Lung (tissue), 11 donors: ENCODE measurements at regions not wholly inside any gene's neighbourhood (a gene's known extent, or its start where the extent isn't known, plus 50 kb on each side); places are given as distances from the start of the nearest gene placed in this dataset.
A peak's percentile ranks its signal among the peaks of the same experiment; 100 is the strongest.

Source experiments
- ATAC-seq: fragments of 200-7000 bp; cut with Tn5 transposase; one replicate; pipeline ENCODE4 v1.9.1; 2020; ENCODE audit warnings: moderate number of reproducible peaks; ENCODE audit not compliant: insufficient read depth, low FRiP score
- DNase-seq, 3 donors: peaks; one replicate each; pipeline ENCODE4 v3.0.0-alpha.2; 2013 to 2017
- H3K27ac ChIP-seq, 2 donors: one replicate each; pipeline ENCODE4 v1.5.1; 2013; ENCODE audit warnings: mild to moderate bottlenecking in 2 of 2, moderate library complexity in 2 of 2, control low read depth in 1 of 2, inconsistent platforms in 1 of 2, low read depth in 1 of 2, low read length in 1 of 2
- H3K27me3 ChIP-seq, 3 donors: one replicate each; pipeline ENCODE4 v1.5.1; 2013; ENCODE audit warnings: low read length in 2 of 3; ENCODE audit not compliant: control insufficient read depth in 3 of 3, insufficient read depth in 3 of 3
- H3K36me3 ChIP-seq, 4 donors: one replicate each; pipeline ENCODE4 v1.5.1; 2013; ENCODE audit warnings: low read length in 4 of 4, mild to moderate bottlenecking in 1 of 4, moderate library complexity in 1 of 4; ENCODE audit not compliant: control insufficient read depth in 4 of 4, insufficient read depth in 4 of 4
- H3K4me1 ChIP-seq, 5 donors: one replicate each; pipeline ENCODE4 v1.5.1; 2013; ENCODE audit warnings: low read length in 5 of 5, mild to moderate bottlenecking in 2 of 5, moderate library complexity in 1 of 5; ENCODE audit not compliant: control insufficient read depth in 5 of 5, insufficient read depth in 5 of 5
- H3K4me3 ChIP-seq: one replicate; pipeline ENCODE4 v1.5.1; 2013; ENCODE audit warnings: mild to moderate bottlenecking, control low read depth, moderate library complexity
- H3K9ac ChIP-seq, 2 donors: one replicate each; pipeline ENCODE4 v1.5.1; 2013; ENCODE audit warnings: low read length in 2 of 2, control low read depth in 1 of 2; ENCODE audit not compliant: insufficient read depth in 1 of 2
- H3K9me3 ChIP-seq, 4 donors: one replicate each; pipeline ENCODE4 v1.5.1; 2013; ENCODE audit warnings: low read length in 3 of 4, mild to moderate bottlenecking in 1 of 4, moderate library complexity in 1 of 4; ENCODE audit not compliant: control insufficient read depth in 4 of 4, insufficient read depth in 3 of 4
- WGBS, 2 donors: extraction: QIAGEN DNeasy Blood & Tissue Kit; methylation state at CpG; one replicate each; pipeline ENCODE4 v1.1.7; 2013; 5-methylcytosine and 5-hydroxymethylcytosine counted together
- TF ChIP-seq, protein P1 (sequence below): IDR thresholded peaks from 2 replicates; pipeline ENCODE4 v1.5.1; 2012; ENCODE audit warnings: mild to moderate bottlenecking; ENCODE audit errors: control extremely low read depth, extremely low read depth
- donor health status: control.
- donor health status: control.
- donor health status: Bipolar disorder and iron deficiency.
- donor health status: healthy.
- donor health status: DM: yes; HTN: yes; CAD: no.

DNA sequence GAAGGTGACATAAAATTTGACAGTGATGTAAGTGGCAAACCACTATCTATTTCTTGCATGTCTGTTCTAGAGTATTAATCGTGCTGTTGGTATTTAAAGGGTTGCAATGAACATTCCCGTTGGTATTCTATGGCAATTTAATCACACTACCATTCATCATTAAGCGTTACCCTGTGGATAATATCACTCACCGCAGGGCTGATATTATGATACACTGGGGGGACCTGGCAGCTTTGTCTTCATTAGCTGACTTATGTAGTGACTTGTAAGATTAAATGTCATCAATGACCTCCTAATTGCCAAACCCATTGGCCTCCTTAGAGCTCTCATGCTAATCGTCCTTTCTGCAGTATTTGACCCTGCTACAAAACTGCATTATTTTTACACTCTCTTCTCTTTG lies 624.5 kb upstream of the VSTM2A start:
- Histone ChIP-seq H3K27ac (no peak overlapping the region), H3K36me3 (no peaks in the 10 kb centered on the region), H3K9me3 (peaks cover 0 to 6% (median 1%) of the 10 kb centered on the region in 4 donors), H3K4me1 (no peaks in the 10 kb centered on the region), H3K27me3 (no peaks in the 10 kb centered on the region), H3K4me3 (no peak overlapping the region), H3K9ac (no peak overlapping the region)
- DNase-seq (no peak), ATAC-seq (no peak)
- TF ChIP-seq, protein P1, sequence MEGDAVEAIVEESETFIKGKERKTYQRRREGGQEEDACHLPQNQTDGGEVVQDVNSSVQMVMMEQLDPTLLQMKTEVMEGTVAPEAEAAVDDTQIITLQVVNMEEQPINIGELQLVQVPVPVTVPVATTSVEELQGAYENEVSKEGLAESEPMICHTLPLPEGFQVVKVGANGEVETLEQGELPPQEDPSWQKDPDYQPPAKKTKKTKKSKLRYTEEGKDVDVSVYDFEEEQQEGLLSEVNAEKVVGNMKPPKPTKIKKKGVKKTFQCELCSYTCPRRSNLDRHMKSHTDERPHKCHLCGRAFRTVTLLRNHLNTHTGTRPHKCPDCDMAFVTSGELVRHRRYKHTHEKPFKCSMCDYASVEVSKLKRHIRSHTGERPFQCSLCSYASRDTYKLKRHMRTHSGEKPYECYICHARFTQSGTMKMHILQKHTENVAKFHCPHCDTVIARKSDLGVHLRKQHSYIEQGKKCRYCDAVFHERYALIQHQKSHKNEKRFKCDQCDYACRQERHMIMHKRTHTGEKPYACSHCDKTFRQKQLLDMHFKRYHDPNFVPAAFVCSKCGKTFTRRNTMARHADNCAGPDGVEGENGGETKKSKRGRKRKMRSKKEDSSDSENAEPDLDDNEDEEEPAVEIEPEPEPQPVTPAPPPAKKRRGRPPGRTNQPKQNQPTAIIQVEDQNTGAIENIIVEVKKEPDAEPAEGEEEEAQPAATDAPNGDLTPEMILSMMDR, result no peak
- WGBS, 2 donors, result 77 to 86% methylated on average over 5 of the region's 5 CpGs

- WGBS, 2 donors, result 87 to 89% methylated on average over 5 of the region's 5 CpGs
- Histone ChIP-seq H3K36me3 (no peaks in the 10 kb centered on the region), H3K27me3 (no peaks in the 10 kb centered on the region), H3K9me3 (peaks cover 0 to 6% (median 1%) of the 10 kb centered on the region in 4 donors), H3K4me3 (no peak overlapping the region), H3K27ac (no peak overlapping the region), H3K9ac (no peak overlapping the region), H3K4me1 (no peaks in the 10 kb centered on the region)
- DNase-seq, result no peak
- TF ChIP-seq, protein P1, result no peak
- no peak for ATAC-seq
These were observed 622.2 kb upstream of the VSTM2A start for GRCh38 chr7:53920011-53920410.

- no peaks in the 10 kb centered on the region for H3K36me3 ChIP-seq
- 91 to 92% methylated on average over 3 of the region's 3 CpGs for WGBS, 2 donors
- H3K9ac ChIP-seq, result no peak overlapping the region
- DNase-seq (no peak), ATAC-seq (no peak)
- H3K4me3 ChIP-seq, result no peak overlapping the region
- H3K4me1 ChIP-seq, result no peaks in the 10 kb centered on the region
- H3K27ac ChIP-seq, result no peak overlapping the region
- no peaks in the 10 kb centered on the region for H3K27me3 ChIP-seq
- TF ChIP-seq, protein P1, result no peak
- H3K9me3 ChIP-seq, result no peaks in the 10 kb centered on the region
These were observed 601.7 kb upstream of the VSTM2A start for GRCh38 chr7:53940483-53940882.

GRCh38 chr7:53947732-53948131 lies 594.4 kb upstream of the VSTM2A start:
- ATAC-seq (no peak), DNase-seq (peak; percentile 64 to 85 (median 68))
- TF ChIP-seq, protein P1, result no peak
- Histone ChIP-seq H3K4me3 (no peak overlapping the region), H3K9me3 (no peaks in the 10 kb centered on the region), H3K36me3 (no peaks in the 10 kb centered on the region), H3K4me1 (peaks cover 0 to 5% (median 0%) of the 10 kb centered on the region in 5 donors), H3K9ac (no peak overlapping the region), H3K27ac (no peak overlapping the region), H3K27me3 (no peaks in the 10 kb centered on the region)
- WGBS, 2 donors, result 68 to 84% methylated on average over 6 of the region's 6 CpGs
